ENCODE measurements at regions not wholly inside any gene's neighbourhood (a gene's known extent, or its start where the extent isn't known, plus 50 kb on each side); places are given as distances from the start of the nearest gene placed in this dataset.
"Not testable (repeated sequence)": the region's sequence is repeated elsewhere in the genome, so short reads cannot be mapped to it uniquely, and the experiment has no call there.

DNA sequence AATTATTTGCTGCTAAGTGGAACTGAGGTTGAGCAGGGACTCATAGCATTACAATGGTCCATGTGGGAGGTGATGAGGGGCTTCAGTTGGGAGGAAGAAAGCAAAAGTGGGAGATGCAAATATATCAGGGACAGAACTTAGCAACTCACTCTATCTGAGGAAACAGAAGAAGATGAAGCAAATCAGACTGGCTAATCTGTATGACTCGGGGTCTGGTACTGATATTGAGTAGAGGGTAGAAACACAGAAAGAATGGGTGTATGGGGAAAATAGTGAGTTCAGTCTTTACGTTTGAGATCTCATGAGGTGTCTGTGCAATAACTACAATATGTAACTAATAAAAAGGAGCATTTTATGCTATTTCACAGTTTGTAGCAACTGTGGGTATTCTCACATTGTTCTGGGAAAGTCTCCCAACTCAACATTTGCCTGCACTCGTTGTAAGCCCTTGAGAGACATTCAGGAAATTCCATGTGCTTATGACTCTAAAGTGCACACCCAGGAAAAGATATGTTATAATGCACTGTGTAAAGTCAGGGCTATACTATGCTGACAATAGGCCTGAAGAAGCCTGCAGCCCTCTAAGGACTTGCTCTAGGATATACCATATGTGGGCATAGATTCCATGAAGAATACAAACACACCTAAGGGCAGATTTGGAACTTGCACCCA, 183.5 kb downstream of the SPRY2 start:
- Mint-ChIP-seq H3K36me3 (ENCODE audit: low read depth) (no peaks in the 10 kb centered on the region), H3K27me3 (ENCODE audit: low read depth) (no peaks in the 10 kb centered on the region), H3K9me3 (peaks cover 3% of the 10 kb centered on the region), H3K4me1 (peaks cover 4% of the 10 kb centered on the region), H3K27ac (no peak overlapping the region), H3K4me3 (no peak overlapping the region)
- TF ChIP-seq, protein P1, sequence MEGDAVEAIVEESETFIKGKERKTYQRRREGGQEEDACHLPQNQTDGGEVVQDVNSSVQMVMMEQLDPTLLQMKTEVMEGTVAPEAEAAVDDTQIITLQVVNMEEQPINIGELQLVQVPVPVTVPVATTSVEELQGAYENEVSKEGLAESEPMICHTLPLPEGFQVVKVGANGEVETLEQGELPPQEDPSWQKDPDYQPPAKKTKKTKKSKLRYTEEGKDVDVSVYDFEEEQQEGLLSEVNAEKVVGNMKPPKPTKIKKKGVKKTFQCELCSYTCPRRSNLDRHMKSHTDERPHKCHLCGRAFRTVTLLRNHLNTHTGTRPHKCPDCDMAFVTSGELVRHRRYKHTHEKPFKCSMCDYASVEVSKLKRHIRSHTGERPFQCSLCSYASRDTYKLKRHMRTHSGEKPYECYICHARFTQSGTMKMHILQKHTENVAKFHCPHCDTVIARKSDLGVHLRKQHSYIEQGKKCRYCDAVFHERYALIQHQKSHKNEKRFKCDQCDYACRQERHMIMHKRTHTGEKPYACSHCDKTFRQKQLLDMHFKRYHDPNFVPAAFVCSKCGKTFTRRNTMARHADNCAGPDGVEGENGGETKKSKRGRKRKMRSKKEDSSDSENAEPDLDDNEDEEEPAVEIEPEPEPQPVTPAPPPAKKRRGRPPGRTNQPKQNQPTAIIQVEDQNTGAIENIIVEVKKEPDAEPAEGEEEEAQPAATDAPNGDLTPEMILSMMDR (IDR thresholded peaks at IDR 0.05; ENCODE audit: unreplicated experiment in 3 of 3) = no peak

DNA sequence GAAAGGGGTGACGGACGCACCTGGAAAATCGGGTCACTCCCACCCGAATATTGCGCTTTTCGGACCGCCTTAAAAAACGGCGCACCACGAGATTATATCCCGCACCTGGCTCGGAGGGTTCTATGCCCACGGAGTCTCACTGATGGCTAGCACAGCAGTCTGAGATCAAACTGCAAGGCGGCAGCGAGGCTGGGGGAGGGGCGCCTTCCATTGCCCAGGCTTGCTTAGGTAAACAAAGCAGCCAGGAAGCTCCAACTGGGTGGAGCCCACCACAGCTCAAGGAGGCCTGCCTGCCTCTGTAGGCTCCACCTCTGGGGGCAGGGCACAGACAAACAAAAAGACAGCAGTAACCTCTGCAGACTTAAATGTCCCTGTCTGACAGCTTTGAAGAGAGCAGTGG, 188.8 kb downstream of the SPRY2 start:
- not testable (repeated sequence) for H3K36me3 Mint-ChIP-seq (ENCODE audit: low read depth); H3K27me3 Mint-ChIP-seq (ENCODE audit: low read depth); H3K4me1 Mint-ChIP-seq

DNA sequence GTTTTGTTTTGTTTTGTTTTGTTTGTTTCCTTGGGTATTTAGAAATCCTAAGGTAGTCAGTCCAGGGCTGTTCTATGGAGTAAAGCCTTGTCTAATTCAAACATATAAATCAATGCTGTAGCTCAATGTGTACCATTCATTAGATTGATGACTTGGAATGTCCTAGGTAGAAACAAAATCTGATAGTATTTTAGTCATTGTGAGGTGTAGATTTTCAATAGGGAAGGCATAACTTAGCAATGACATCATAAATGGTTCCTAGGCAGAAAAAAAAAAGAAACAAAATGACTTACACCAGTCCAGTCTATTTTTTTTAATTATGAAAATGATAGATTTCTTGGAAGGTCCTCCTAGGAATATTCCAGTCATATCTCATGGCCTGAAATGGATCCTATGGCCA, 189.9 kb downstream of the SPRY2 start:
- Mint-ChIP-seq H3K27ac (no peak overlapping the region), H3K9me3 (peaks cover 5% of the 10 kb centered on the region), H3K36me3 (ENCODE audit: low read depth) (peaks cover 4% of the 10 kb centered on the region), H3K4me1 (no peaks in the 10 kb centered on the region), H3K27me3 (ENCODE audit: low read depth) (no peaks in the 10 kb centered on the region), H3K4me3 (no peak overlapping the region)
- TF ChIP-seq, protein P1 (IDR thresholded peaks at IDR 0.05; ENCODE audit: unreplicated experiment in 3 of 3) = no peak

More for the DNA sequence above, 188.8 kb downstream of the SPRY2 start:
- not testable (repeated sequence) for H3K27ac Mint-ChIP-seq, H3K9me3 Mint-ChIP-seq, H3K4me3 Mint-ChIP-seq

DNA sequence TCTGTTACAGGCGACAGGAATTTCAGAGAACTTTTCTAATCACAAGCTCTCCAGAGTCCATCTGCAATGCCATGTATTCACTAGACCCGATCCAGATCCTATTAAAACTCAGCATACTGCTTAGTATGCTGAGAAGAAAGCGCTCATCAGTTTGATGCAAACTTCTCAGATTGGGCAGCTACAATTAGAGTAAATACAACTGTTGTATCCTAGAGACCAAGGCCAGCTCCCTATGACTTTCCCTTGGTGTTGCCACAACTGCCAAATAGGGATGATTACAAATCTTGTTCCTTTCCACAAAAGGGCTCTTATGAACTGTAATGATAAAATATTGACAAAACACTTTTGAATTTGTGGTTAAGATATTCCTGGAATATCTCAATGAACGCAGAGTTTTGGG, 191.2 kb downstream of the SPRY2 start:
- no peak overlapping the region for H3K4me3 Mint-ChIP-seq

DNA sequence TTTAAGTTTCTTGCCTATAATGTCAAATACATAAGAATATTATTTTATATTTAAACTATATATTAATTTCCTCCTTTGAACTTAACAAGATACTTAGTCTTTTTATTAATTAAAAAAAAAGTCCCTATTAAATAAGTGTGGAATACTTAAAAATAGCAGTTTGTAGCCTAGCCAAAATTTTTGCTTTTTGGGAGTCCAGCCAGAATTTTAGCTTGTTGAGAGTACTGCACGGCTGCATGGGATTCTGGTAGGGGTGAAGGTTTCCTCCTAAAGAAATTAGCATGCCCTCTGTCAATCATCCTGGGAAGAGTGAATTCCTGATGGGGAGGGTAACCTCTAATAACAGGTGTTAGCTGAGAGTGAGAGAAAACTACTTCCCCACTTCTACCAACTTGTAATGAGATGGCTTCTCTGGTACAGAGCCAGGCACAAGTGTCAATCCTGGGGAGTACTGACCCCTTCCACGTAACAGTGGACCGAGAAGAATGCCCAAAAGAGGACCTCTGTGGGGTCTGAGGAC, 195.7 kb downstream of the SPRY2 start:
- Mint-ChIP-seq H3K36me3 (ENCODE audit: low read depth) (no peaks in the 10 kb centered on the region), H3K9me3 (no peaks in the 10 kb centered on the region), H3K27me3 (ENCODE audit: low read depth) (no peaks in the 10 kb centered on the region), H3K4me1 (peaks cover 34% of the 10 kb centered on the region), H3K4me3 (no peak overlapping the region), H3K27ac (no peak overlapping the region)
- TF ChIP-seq, protein P1 (IDR thresholded peaks at IDR 0.05; ENCODE audit: unreplicated experiment in 3 of 3) = no peak

More for the DNA sequence above, 191.2 kb downstream of the SPRY2 start:
- no peak overlapping the region for H3K27ac Mint-ChIP-seq
- peaks cover 7% of the 10 kb centered on the region for H3K4me1 Mint-ChIP-seq
- peaks cover 5% of the 10 kb centered on the region for H3K9me3 Mint-ChIP-seq
- H3K36me3 Mint-ChIP-seq (ENCODE audit: low read depth) = peaks cover 4% of the 10 kb centered on the region
- no peaks in the 10 kb centered on the region for H3K27me3 Mint-ChIP-seq (ENCODE audit: low read depth)
- TF ChIP-seq, protein P1 (IDR thresholded peaks at IDR 0.05; ENCODE audit: unreplicated experiment in 3 of 3) = no peak

DNA sequence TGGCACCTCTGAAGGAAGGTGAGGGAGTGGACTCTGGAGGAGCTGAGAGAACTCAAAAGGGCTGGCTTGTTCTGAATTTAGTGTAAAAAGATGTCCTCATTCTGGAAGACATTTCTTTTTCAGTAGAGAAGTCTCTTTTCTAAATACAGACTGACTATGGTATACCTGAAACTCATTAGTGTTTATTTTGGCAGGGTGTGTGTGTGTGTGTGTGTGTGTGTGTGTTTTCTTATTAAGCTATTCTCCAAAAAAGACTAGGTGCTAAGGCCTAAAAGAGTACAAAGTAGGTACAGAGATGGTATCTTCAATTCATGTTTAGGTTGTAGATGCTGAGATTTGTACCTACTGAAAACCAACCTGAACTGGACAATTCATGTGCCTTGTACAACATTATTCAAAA, 196.4 kb downstream of the SPRY2 start:
- TF ChIP-seq, protein P1 (IDR thresholded peaks at IDR 0.05; ENCODE audit: unreplicated experiment in 3 of 3) = no peak
- H3K4me1 Mint-ChIP-seq = peaks cover 39% of the 10 kb centered on the region
- H3K9me3 Mint-ChIP-seq = no peaks in the 10 kb centered on the region
- peak overlapping the region in 2 of 3 experiments; percentile 16 to 59 for H3K27ac Mint-ChIP-seq
- H3K4me3 Mint-ChIP-seq = no peak overlapping the region
- no peaks in the 10 kb centered on the region for H3K27me3 Mint-ChIP-seq (ENCODE audit: low read depth)
- H3K36me3 Mint-ChIP-seq (ENCODE audit: low read depth) = no peaks in the 10 kb centered on the region

Measured in nephron (organoid).